ENCODE measurements at regions not wholly inside any gene's neighbourhood (a gene's known extent, or its start where the extent isn't known, plus 50 kb on each side); places are given as distances from the start of the nearest gene placed in this dataset.

DNA sequence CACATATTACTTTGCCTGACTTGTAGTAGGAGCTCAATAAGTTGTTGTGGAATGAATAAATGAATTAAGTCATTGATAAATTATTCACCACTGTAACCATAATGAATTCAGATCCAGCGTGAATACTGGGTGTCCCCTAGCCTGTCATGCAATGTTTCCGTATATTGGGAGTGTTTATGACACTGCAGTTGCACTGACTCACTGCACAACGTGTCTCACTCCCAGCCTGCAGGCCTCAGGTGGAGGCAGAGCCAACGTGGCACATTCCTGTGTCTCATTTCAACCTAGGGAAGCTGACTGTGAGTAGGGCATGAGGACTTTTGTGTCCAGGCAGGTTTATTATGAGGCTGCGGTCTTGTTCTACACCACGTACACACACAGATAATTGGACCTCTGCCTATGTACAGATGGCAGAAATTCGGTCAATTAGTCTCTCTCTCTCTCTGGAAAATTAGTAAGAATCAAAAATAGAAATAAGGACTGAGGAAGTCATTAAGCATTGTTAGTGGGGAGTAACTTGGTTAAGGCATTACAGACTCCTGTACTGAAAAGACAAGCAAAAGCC is 299.1 kb upstream of the IGFBP3 start:
- no peak for DNase-seq

DNA sequence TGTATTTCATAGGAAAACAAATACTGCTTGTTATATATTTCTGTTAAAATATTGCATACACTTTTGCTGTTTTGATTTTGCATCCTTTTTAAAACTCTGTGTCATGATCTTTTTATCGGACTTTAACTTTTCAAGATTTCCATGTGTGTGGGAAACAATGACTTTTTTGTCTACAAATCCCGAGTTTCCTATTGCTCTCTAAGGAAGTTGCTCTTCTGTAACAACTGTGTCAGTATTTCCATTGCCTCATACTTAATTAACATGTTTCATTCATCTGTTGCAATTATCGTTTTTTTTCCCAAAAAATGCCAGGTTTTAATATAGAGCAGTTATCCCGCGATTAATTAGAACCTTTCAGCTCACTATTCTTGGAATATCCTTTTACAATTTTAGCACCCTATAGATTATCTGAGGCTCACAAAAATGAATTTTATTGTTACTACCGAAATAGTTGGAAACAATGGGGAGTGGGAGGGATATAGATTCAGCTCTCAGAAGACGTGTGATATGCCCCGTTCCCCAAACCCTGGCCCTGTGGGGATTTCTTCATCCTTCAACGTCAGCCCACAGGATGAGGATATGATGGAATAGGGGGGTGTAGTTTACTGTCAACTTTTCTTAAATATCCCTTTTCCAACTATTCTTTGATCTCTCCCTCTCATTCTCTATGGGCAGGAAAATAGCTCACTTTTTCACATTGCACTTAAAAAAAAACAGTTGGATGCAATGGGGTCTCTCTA is 297.6 kb upstream of the IGFBP3 start:
- DNase-seq = no peak

- DNase-seq = no peak
Measured at GRCh38 chr7:46215987-46216567, 295.0 kb upstream of the IGFBP3 start.

- no peak for DNase-seq
Measured at GRCh38 chr7:46214526-46214925, 293.5 kb upstream of the IGFBP3 start.

GRCh38 chr7:46213154-46213537 is 292.1 kb upstream of the IGFBP3 start:
- DNase-seq = no peak

GRCh38 chr7:46212425-46213153 is 291.5 kb upstream of the IGFBP3 start:
- no peak for DNase-seq

GRCh38 chr7:46210467-46210866 is 289.4 kb upstream of the IGFBP3 start:
- no peak for DNase-seq

- no peak for DNase-seq
Measured at GRCh38 chr7:46209611-46210388, 288.7 kb upstream of the IGFBP3 start.

DNA sequence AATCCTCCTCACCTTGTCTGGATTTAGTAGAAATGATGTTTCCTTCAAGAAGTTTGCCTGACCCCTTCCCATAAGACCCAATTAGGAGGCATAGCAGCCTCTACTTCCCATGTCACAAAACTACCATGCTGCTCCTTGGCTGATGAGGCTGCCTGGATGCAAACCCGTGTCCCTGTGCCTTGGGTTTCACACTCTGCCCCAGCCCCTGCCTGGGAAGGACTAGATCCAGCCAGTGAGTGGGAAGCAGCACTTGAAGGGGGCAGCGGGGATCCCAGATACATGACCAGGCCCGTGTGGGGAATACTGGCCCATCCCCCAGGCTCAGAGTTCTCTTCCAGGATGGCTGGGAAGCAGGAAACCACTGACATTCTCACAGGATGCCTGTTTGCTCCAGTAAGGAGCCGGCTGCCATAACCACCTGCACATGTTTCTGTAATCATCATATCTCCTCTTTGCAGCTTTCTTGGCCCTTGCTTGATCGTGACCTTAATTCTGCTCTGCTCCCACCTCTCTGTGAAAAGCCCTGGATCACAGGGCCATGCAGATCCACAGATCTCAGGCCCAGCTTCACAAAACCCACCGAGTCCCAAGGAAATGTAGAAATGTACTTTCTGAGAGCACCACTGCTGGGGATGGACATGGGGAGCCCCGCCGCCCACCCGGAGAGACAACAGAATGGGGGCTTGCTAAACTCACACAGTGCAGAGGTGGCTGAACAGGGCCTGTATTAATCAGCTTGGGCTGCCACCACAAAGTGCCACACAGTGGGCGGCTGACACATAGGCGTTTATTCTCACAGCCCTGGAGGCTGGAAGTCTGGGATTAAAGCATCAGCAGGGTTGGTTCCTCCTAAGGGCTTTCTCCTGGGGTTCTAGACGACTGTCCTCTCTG is 287.8 kb upstream of the IGFBP3 start:
- DNase-seq = no peak

- DNase-seq = no peak
Measured at GRCh38 chr7:46207931-46208634, 287.0 kb upstream of the IGFBP3 start.

DNA sequence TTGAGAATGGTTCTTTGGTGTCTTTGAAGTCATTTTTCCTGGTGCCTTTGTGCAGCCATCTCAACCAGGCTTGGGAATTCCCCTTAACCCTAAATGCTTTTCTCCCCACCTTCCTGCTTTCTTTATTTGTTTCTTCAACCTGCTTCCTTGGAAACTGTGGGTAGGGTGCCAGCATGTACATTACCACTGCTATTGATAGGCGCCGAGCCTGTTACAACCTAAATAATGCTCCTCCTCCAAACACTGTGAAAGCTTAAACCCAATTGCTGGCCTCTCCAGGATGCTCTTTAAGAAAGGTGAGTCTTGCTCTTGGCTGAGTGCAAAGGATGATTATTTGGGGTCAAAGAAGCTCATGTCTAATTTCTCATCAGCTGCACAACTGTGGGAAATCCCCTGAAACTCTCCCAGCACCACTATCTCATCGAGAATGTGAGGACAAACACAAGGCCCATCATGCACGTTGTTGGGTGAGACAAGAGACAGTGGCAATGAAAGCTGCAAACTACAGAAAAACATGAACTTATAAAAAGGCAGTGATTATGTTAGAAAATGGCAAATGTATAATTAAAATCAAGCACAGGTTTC is 285.5 kb upstream of the IGFBP3 start:
- DNase-seq = no peak

GRCh38 chr7:46205478-46205877 is 284.4 kb upstream of the IGFBP3 start:
- no peak for DNase-seq

- no peak for DNase-seq
Measured at GRCh38 chr7:46203926-46204325, 282.9 kb upstream of the IGFBP3 start.

GRCh38 chr7:46202379-46202778 is 281.3 kb upstream of the IGFBP3 start:
- no peak for DNase-seq

- no peak for DNase-seq
Measured at GRCh38 chr7:46201961-46202360, 280.9 kb upstream of the IGFBP3 start.

DNA sequence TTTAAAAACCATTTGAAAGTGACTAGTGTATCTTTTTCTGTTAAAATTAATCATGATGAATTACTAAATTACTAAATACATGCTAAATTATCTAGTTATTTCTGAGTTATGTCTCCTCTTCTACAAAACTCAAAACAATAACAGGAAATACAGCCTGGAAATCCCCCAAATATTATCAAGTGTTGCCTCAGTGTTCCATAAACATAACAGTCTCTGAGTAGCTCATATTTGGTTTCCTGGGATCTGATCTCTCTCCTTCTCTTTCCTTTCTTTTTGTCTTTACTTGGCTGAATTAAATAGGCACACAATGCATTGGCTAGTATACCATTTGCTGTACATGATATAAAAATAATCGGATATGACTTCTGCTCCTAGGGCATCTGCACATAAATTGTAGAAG is 277.6 kb upstream of the IGFBP3 start:
- DNase-seq = no peak

DNA sequence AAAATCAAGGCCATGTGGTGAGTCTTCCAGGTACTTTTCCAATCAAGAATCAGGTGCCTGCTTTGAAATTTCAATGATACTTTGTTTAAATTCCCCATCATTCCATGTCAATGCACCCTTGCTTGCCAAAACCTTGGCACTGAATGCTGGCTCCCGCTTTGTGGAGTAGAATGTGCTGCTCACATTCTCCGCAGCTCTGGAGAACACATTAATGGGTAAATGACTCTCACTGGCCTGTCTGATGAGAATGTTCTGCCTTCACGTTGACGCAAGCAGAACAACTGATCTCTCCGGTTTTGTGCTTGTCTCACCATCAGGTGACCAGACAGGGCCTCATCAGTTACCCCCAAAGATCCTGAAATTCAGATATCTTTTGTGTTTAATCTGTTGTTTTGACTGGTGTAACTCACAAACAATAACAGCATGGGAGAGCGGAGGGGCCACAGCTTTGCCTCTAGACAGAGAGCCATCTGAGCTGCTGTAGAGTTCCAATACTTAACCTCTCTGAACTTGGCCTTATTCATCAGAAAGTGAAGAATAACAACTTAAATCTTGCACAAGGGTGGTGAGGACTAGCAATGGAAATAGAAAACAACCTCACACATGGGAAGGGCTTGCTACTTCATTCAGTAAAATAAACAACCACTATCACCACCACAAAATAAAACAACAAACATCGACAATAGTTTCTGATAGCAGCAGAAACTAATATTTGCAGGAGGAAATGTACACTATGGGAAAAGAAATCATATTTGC is 276.9 kb upstream of the IGFBP3 start:
- DNase-seq = no peak

- no peak for DNase-seq
Measured at GRCh38 chr7:46195934-46196333, 274.9 kb upstream of the IGFBP3 start.

- DNase-seq = no peak
Measured at GRCh38 chr7:46192271-46192670, 271.2 kb upstream of the IGFBP3 start.

DNA sequence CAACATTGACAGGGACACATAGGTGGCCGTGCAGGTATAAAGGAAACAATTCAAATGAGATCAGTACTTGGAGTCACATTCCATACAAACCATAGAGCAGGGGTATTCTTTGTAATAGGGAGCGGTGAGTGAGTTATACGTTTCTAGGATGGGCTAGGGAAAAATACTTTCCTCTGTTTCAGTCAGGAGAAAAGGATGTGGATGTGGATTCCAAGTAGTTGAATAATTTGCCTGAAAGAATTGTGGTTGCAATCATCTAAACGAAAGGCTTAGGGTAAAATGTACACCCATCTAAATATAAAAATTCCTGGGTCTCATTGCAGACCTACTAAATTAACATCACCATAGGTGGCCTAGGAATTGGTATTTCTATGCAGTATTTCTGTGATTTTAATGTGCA is 270.7 kb upstream of the IGFBP3 start:
- no peak for DNase-seq

Data from suppressor macrophage (primary cell).